ENCODE measurements at regions not wholly inside any gene's neighbourhood (a gene's known extent, or its start where the extent isn't known, plus 50 kb on each side); places are given as distances from the start of the nearest gene placed in this dataset.
"Not testable (repeated sequence)": the region's sequence is repeated elsewhere in the genome, so short reads cannot be mapped to it uniquely, and the experiment has no call there.

GRCh38 chr20:29349836-29350235 lies 1907.6 kb upstream of the DEFB115 start:
- no peaks in the 10 kb centered on the region for H3K4me1 Mint-ChIP-seq
- no peaks in the 10 kb centered on the region for H3K27me3 ChIP-seq (ENCODE audit: control insufficient read depth, insufficient read depth, low read length)
- TF ChIP-seq CTCF (IDR thresholded peaks at IDR 0.05): no peak
- no peak for DNase-seq
- H3K4me3 Mint-ChIP-seq: no peak overlapping the region
- H3K36me3 ChIP-seq (ENCODE audit: control insufficient read depth, insufficient read depth, low read length): no peaks in the 10 kb centered on the region
- H3K27ac Mint-ChIP-seq: no peak overlapping the region
- no peak for ATAC-seq
- H3K9me3 ChIP-seq (ENCODE audit: control insufficient read depth, insufficient read depth, low read length): peaks cover 6% of the 10 kb centered on the region
- no peak overlapping the region for H3K4me3 ChIP-seq (ENCODE audit: low read length)
- no peak overlapping the region for H3K27ac ChIP-seq (ENCODE audit: low read length)
- 78% methylated on average over 14 of the region's 14 CpGs for WGBS (ENCODE audit: insufficient coverage)
- H3K36me3 Mint-ChIP-seq: no peaks in the 10 kb centered on the region
- H3K4me1 ChIP-seq (ENCODE audit: control insufficient read depth, insufficient read depth, low read length): no peaks in the 10 kb centered on the region
- no peaks in the 10 kb centered on the region for H3K27me3 Mint-ChIP-seq (ENCODE audit: low read depth in 2 of 2)
- intact Hi-C loops (cut with micrococcal nuclease): no loop called here
- peaks cover 12 to 16% of the 10 kb centered on the region in 2 donors for H3K9me3 Mint-ChIP-seq

- H3K36me3 Mint-ChIP-seq: peaks cover 13% of the 10 kb centered on the region
- 54% methylated on average over 2 of the region's 2 CpGs for WGBS (ENCODE audit: insufficient coverage)
- H3K27me3 ChIP-seq (ENCODE audit: control insufficient read depth, insufficient read depth, low read length); H3K27ac Mint-ChIP-seq; DNase-seq; intact Hi-C loops (cut with micrococcal nuclease); H3K4me1 Mint-ChIP-seq; H3K4me3 ChIP-seq (ENCODE audit: low read length); H3K4me1 ChIP-seq (ENCODE audit: control insufficient read depth, insufficient read depth, low read length); H3K9me3 ChIP-seq (ENCODE audit: control insufficient read depth, insufficient read depth, low read length); H3K36me3 ChIP-seq (ENCODE audit: control insufficient read depth, insufficient read depth, low read length); ATAC-seq; H3K27ac ChIP-seq (ENCODE audit: low read length); H3K4me3 Mint-ChIP-seq; H3K9me3 Mint-ChIP-seq; H3K27me3 Mint-ChIP-seq (ENCODE audit: low read depth in 2 of 2): not testable (repeated sequence)
Observed at GRCh38 chr20:29375937-29376336, 1881.5 kb upstream of the DEFB115 start.

GRCh38 chr20:29392853-29393252 lies 1864.6 kb upstream of the DEFB115 start:
- H3K36me3 ChIP-seq (ENCODE audit: control insufficient read depth, insufficient read depth, low read length); H3K4me1 Mint-ChIP-seq; DNase-seq; H3K27me3 ChIP-seq (ENCODE audit: control insufficient read depth, insufficient read depth, low read length); H3K36me3 Mint-ChIP-seq; H3K9me3 ChIP-seq (ENCODE audit: control insufficient read depth, insufficient read depth, low read length); H3K27ac ChIP-seq (ENCODE audit: low read length); H3K4me1 ChIP-seq (ENCODE audit: control insufficient read depth, insufficient read depth, low read length); H3K27me3 Mint-ChIP-seq (ENCODE audit: low read depth in 2 of 2); intact Hi-C loops (cut with micrococcal nuclease); H3K4me3 Mint-ChIP-seq; H3K4me3 ChIP-seq (ENCODE audit: low read length); H3K27ac Mint-ChIP-seq; ATAC-seq: not testable (repeated sequence)
- H3K9me3 Mint-ChIP-seq: peaks cover 9 to 22% of the 10 kb centered on the region in 2 donors
- 69% methylated on average over 9 of the region's 9 CpGs for WGBS (ENCODE audit: insufficient coverage)

- no peaks in the 10 kb centered on the region for H3K4me1 ChIP-seq (ENCODE audit: control insufficient read depth, insufficient read depth, low read length)
- 44% methylated on average over 40 of the region's 40 CpGs for WGBS (ENCODE audit: insufficient coverage)
- H3K9me3 ChIP-seq (ENCODE audit: control insufficient read depth, insufficient read depth, low read length): peaks cover 34% of the 10 kb centered on the region
- no peaks in the 10 kb centered on the region for H3K27me3 ChIP-seq (ENCODE audit: control insufficient read depth, insufficient read depth, low read length)
- TF ChIP-seq CTCF (IDR thresholded peaks at IDR 0.05): no peak
- Mint-ChIP-seq H3K9me3 (peaks cover 10 to 18% of the 10 kb centered on the region in 2 donors), H3K27me3 (ENCODE audit: low read depth in 2 of 2) (peaks cover 0 to 2% of the 10 kb centered on the region in 2 donors), H3K36me3 (peaks cover 28% of the 10 kb centered on the region), H3K27ac (no peak overlapping the region), H3K4me3 (no peak overlapping the region), H3K4me1 (no peaks in the 10 kb centered on the region)
- H3K36me3 ChIP-seq (ENCODE audit: control insufficient read depth, insufficient read depth, low read length): no peaks in the 10 kb centered on the region
- H3K4me3 ChIP-seq (ENCODE audit: low read length): no peak overlapping the region
- no peak for DNase-seq
- H3K27ac ChIP-seq (ENCODE audit: low read length): no peak overlapping the region
- ATAC-seq: no peak
- intact Hi-C loops (cut with micrococcal nuclease): no loop called here
Observed at GRCh38 chr20:29408034-29408695, 1849.3 kb upstream of the DEFB115 start.

- H3K27me3 ChIP-seq (ENCODE audit: control insufficient read depth, insufficient read depth, low read length); H3K4me3 ChIP-seq (ENCODE audit: low read length); H3K36me3 ChIP-seq (ENCODE audit: control insufficient read depth, insufficient read depth, low read length); H3K4me1 Mint-ChIP-seq; intact Hi-C loops (cut with micrococcal nuclease); H3K27me3 Mint-ChIP-seq (ENCODE audit: low read depth in 2 of 2); H3K4me1 ChIP-seq (ENCODE audit: control insufficient read depth, insufficient read depth, low read length); H3K27ac ChIP-seq (ENCODE audit: low read length); H3K4me3 Mint-ChIP-seq; H3K27ac Mint-ChIP-seq; DNase-seq; ATAC-seq: not testable (repeated sequence)
- 50% methylated on average over 17 of the region's 17 CpGs for WGBS (ENCODE audit: insufficient coverage)
- H3K36me3 Mint-ChIP-seq: peaks cover 28% of the 10 kb centered on the region
- H3K9me3 ChIP-seq (ENCODE audit: control insufficient read depth, insufficient read depth, low read length): peaks cover 34% of the 10 kb centered on the region
- H3K9me3 Mint-ChIP-seq: peaks cover 12 to 21% of the 10 kb centered on the region in 2 donors
Observed at GRCh38 chr20:29408707-29409106, 1848.8 kb upstream of the DEFB115 start.

- H3K4me1 Mint-ChIP-seq; H3K4me3 ChIP-seq (ENCODE audit: low read length); H3K4me3 Mint-ChIP-seq; H3K27ac ChIP-seq (ENCODE audit: low read length); ATAC-seq; H3K27me3 ChIP-seq (ENCODE audit: control insufficient read depth, insufficient read depth, low read length); H3K27ac Mint-ChIP-seq; H3K27me3 Mint-ChIP-seq (ENCODE audit: low read depth in 2 of 2); intact Hi-C loops (cut with micrococcal nuclease); H3K4me1 ChIP-seq (ENCODE audit: control insufficient read depth, insufficient read depth, low read length); DNase-seq; H3K36me3 ChIP-seq (ENCODE audit: control insufficient read depth, insufficient read depth, low read length): not testable (repeated sequence)
- H3K9me3 ChIP-seq (ENCODE audit: control insufficient read depth, insufficient read depth, low read length): peaks cover 34% of the 10 kb centered on the region
- Mint-ChIP-seq H3K9me3 (peaks cover 12 to 21% of the 10 kb centered on the region in 2 donors), H3K36me3 (peaks cover 28% of the 10 kb centered on the region)
- WGBS (ENCODE audit: insufficient coverage): 42% methylated on average over 26 of the region's 26 CpGs
Observed at GRCh38 chr20:29409160-29409689, 1848.2 kb upstream of the DEFB115 start.
